ENCODE measurements at regions not wholly inside any gene's neighbourhood (a gene's known extent, or its start where the extent isn't known, plus 50 kb on each side); places are given as distances from the start of the nearest gene placed in this dataset.
"Not testable (repeated sequence)": the region's sequence is repeated elsewhere in the genome, so short reads cannot be mapped to it uniquely, and the experiment has no call there.

DNA sequence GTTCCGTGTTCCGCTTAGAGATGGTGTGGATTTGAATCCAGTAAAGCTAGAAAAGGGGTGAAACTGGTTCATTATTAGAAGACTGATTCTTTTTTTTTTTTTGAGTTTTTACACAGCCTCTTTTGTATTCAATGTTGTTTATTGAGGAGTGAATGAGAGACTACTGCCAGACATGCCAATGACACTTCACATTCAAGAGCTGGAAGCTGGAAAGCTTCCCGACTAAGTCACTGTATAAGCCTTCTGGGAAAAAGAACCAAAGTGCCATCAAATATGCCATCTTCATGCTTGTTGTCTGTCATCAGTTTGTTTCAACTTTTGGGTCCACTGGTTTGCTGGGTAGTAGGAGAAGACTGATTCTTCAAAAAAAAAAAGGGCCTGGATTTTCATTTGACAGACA lies 164.8 kb downstream of the ATP23 start:
- WGBS, 5 donors: 80 to 95% (median 91%) methylated on average over 3 of the region's 3 CpGs
- H3K27ac ChIP-seq: no peak overlapping the region
- no peak for TF ChIP-seq POLR2A (IDR thresholded peaks at IDR 0.05)
- TF ChIP-seq, protein P1, sequence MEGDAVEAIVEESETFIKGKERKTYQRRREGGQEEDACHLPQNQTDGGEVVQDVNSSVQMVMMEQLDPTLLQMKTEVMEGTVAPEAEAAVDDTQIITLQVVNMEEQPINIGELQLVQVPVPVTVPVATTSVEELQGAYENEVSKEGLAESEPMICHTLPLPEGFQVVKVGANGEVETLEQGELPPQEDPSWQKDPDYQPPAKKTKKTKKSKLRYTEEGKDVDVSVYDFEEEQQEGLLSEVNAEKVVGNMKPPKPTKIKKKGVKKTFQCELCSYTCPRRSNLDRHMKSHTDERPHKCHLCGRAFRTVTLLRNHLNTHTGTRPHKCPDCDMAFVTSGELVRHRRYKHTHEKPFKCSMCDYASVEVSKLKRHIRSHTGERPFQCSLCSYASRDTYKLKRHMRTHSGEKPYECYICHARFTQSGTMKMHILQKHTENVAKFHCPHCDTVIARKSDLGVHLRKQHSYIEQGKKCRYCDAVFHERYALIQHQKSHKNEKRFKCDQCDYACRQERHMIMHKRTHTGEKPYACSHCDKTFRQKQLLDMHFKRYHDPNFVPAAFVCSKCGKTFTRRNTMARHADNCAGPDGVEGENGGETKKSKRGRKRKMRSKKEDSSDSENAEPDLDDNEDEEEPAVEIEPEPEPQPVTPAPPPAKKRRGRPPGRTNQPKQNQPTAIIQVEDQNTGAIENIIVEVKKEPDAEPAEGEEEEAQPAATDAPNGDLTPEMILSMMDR (IDR thresholded peaks at IDR 0.05 in 8 of 11, conservative IDR thresholded peaks at IDR 0.05 in 3 of 11): no peak
- no peak for TF ChIP-seq POLR2AphosphoS5 (IDR thresholded peaks at IDR 0.05)
- intact Hi-C loops (cut with DNase I; ENCODE audit: low total_unique reads): no loop called here
- H3K4me1 ChIP-seq: no peaks in the 10 kb centered on the region
- no peak overlapping the region for H3K4me3 ChIP-seq
- H3K36me3 ChIP-seq: no peaks in the 10 kb centered on the region
- peaks cover 0 to 11% (median 2%) of the 10 kb centered on the region in 8 donors for H3K9me3 ChIP-seq
- no peaks in the 10 kb centered on the region for H3K27me3 ChIP-seq (replicated peaks in 1 of 7)
- DNase-seq: no peak

DNA sequence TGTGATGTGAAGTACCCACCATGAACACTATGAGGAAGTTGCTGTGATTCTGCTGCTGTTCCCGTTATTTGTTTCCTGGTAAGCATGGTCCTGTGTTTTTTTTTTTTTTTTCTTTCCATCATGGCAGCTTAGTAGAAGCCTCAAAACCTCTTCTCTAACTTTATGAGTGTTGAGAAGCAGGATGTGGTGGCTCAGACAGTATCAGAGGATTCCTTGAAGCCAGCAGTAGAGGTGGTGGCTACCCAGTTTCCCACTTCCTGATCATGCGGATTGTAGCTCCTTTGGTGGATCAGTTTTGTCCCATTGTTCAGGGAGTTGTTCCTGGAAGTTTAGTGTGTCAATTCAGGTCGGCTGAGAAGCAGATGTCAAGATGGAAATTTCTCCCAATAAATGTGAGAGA lies 175.8 kb downstream of the ATP23 start:
- TF ChIP-seq, protein P1 (IDR thresholded peaks at IDR 0.05 in 8 of 11, conservative IDR thresholded peaks at IDR 0.05 in 3 of 11): no peak
- 32 to 46% (median 40%) methylated on average over 3 of the region's 3 CpGs for WGBS, 5 donors
- intact Hi-C loops (cut with DNase I; ENCODE audit: low total_unique reads): no loop called here

DNA sequence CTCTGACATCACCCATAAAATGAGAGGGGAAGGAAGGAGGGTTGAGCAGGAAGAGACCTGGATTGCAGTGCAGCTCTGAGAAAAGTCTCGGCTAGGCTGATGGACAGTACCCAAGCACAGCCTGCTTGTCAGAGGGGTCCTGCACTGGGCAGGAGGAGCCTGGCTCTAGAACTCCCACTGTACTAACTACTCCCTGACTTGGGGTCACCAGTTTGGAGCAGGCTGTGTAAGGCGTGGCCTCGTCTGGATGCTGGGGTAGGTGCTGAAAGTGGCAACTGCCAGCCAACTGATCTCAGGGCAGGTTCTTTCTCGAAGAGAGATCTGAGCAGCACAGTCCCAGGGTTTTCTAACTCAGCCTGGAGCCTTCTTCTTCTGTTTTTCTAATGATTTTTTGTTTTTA lies 176.3 kb downstream of the ATP23 start:
- intact Hi-C loops (cut with DNase I; ENCODE audit: low total_unique reads): no loop called here
- DNase-seq: no peak
- 56 to 82% (median 65%) methylated on average over 4 of the region's 4 CpGs for WGBS, 5 donors
- Histone ChIP-seq H3K27me3 (replicated peaks in 1 of 7) (no peaks in the 10 kb centered on the region), H3K36me3 (no peaks in the 10 kb centered on the region), H3K4me1 (no peaks in the 10 kb centered on the region), H3K9me3 (peaks cover 0 to 6% (median 0%) of the 10 kb centered on the region in 8 donors), H3K4me3 (no peak overlapping the region), H3K27ac (no peak overlapping the region)
- no peak for TF ChIP-seq POLR2AphosphoS5 (IDR thresholded peaks at IDR 0.05)
- no peak for TF ChIP-seq POLR2A (IDR thresholded peaks at IDR 0.05)
- TF ChIP-seq, protein P1 (IDR thresholded peaks at IDR 0.05 in 8 of 11, conservative IDR thresholded peaks at IDR 0.05 in 3 of 11): no peak

More for the DNA sequence above, 175.8 kb downstream of the ATP23 start:
- no peaks in the 10 kb centered on the region for H3K36me3 ChIP-seq
- no peak for DNase-seq
- H3K4me3 ChIP-seq: no peak overlapping the region
- H3K9me3 ChIP-seq: peaks cover 0 to 6% (median 0%) of the 10 kb centered on the region in 8 donors
- H3K27me3 ChIP-seq (replicated peaks in 1 of 7): no peaks in the 10 kb centered on the region
- no peaks in the 10 kb centered on the region for H3K4me1 ChIP-seq
- no peak overlapping the region for H3K27ac ChIP-seq

DNA sequence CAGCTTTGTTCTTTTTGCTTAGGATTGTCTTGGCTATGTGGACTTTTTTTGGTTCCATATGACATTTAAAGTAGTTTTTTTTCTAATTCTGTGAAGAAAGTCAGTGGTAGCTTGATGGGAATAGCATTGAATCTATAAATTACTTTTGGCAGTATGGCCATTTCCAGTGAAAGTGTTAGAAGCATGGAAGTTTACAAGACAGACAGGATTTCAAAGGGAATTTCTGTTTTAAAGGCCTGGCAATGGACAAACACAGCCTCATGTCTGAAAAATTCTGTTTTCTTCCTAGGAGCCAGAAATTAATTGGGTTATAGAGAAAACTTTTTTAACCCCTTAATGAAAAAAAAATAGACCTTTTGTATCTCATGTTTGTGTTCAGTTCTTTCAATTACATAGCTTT lies 184.4 kb downstream of the ATP23 start:
- H3K27ac ChIP-seq; H3K9me3 ChIP-seq; H3K4me1 ChIP-seq; H3K27me3 ChIP-seq (replicated peaks in 1 of 7); H3K36me3 ChIP-seq; DNase-seq; H3K4me3 ChIP-seq; intact Hi-C loops (cut with DNase I; ENCODE audit: low total_unique reads): not testable (repeated sequence)

Data from spleen (tissue), 11 donors.